ENCODE measurements at regions not wholly inside any gene's neighbourhood (a gene's known extent, or its start where the extent isn't known, plus 50 kb on each side); places are given as distances from the start of the nearest gene placed in this dataset.
"Not testable (repeated sequence)": the region's sequence is repeated elsewhere in the genome, so short reads cannot be mapped to it uniquely, and the experiment has no call there.

GRCh38 chr4:110867981-110868720 lies 245.3 kb upstream of the PITX2 start:
- Histone ChIP-seq H3K36me3 (ENCODE audit: insufficient read depth, low read length) (no peaks in the 10 kb centered on the region), H3K27me3 (ENCODE audit: control insufficient read depth in 1 of 2, insufficient read depth in 2 of 2, low read length in 2 of 2) (no peaks in the 10 kb centered on the region), H3K9ac (ENCODE audit: low read length) (no peak overlapping the region)

GRCh38 chr4:110869114-110869513 lies 246.2 kb upstream of the PITX2 start:
- H3K4me1 ChIP-seq (ENCODE audit: insufficient read depth, low read length), result no peaks in the 10 kb centered on the region
- no peak overlapping the region for H3K27ac ChIP-seq (ENCODE audit: low read depth, low read length)
- H3K27me3 ChIP-seq (ENCODE audit: control insufficient read depth in 1 of 2, insufficient read depth in 2 of 2, low read length in 2 of 2), result no peaks in the 10 kb centered on the region
- no peak overlapping the region for H3K9ac ChIP-seq (ENCODE audit: low read length)
- H3K9me3 ChIP-seq (ENCODE audit: low read length), result no peaks in the 10 kb centered on the region
- no peaks in the 10 kb centered on the region for H3K36me3 ChIP-seq (ENCODE audit: insufficient read depth, low read length)
- H3K4me3 ChIP-seq (ENCODE audit: low read depth in 1 of 2, low read length in 2 of 2), result no peak overlapping the region

More at GRCh38 chr4:110867981-110868720, 245.3 kb upstream of the PITX2 start:
- no peaks in the 10 kb centered on the region for H3K4me1 ChIP-seq (ENCODE audit: insufficient read depth, low read length)
- no peaks in the 10 kb centered on the region for H3K9me3 ChIP-seq (ENCODE audit: low read length)
- H3K27ac ChIP-seq (ENCODE audit: low read depth, low read length), result no peak overlapping the region
- H3K4me3 ChIP-seq (ENCODE audit: low read depth in 1 of 2, low read length in 2 of 2), result no peak overlapping the region

- Histone ChIP-seq H3K9me3 (ENCODE audit: low read length) (no peaks in the 10 kb centered on the region), H3K27me3 (ENCODE audit: control insufficient read depth in 1 of 2, insufficient read depth in 2 of 2, low read length in 2 of 2) (no peaks in the 10 kb centered on the region), H3K9ac (ENCODE audit: low read length) (no peak overlapping the region), H3K4me1 (ENCODE audit: insufficient read depth, low read length) (no peaks in the 10 kb centered on the region), H3K27ac (ENCODE audit: low read depth, low read length) (no peak overlapping the region), H3K4me3 (ENCODE audit: low read depth in 1 of 2, low read length in 2 of 2) (no peak overlapping the region), H3K36me3 (ENCODE audit: insufficient read depth, low read length) (no peaks in the 10 kb centered on the region)
Measured at GRCh38 chr4:110869862-110870572, 247.1 kb upstream of the PITX2 start.

GRCh38 chr4:110876214-110876613 lies 253.3 kb upstream of the PITX2 start:
- H3K27ac ChIP-seq (ENCODE audit: low read depth, low read length); H3K4me1 ChIP-seq (ENCODE audit: insufficient read depth, low read length); H3K27me3 ChIP-seq (ENCODE audit: control insufficient read depth in 1 of 2, insufficient read depth in 2 of 2, low read length in 2 of 2); H3K9me3 ChIP-seq (ENCODE audit: low read length); H3K4me3 ChIP-seq (ENCODE audit: low read depth in 1 of 2, low read length in 2 of 2); H3K9ac ChIP-seq (ENCODE audit: low read length); H3K36me3 ChIP-seq (ENCODE audit: insufficient read depth, low read length): not testable (repeated sequence)

GRCh38 chr4:110876866-110877265 lies 254.0 kb upstream of the PITX2 start:
- no peaks in the 10 kb centered on the region for H3K27me3 ChIP-seq (ENCODE audit: control insufficient read depth in 1 of 2, insufficient read depth in 2 of 2, low read length in 2 of 2)

GRCh38 chr4:110877778-110878370 lies 255.0 kb upstream of the PITX2 start:
- H3K9me3 ChIP-seq (ENCODE audit: low read length), result no peaks in the 10 kb centered on the region
- no peaks in the 10 kb centered on the region for H3K4me1 ChIP-seq (ENCODE audit: insufficient read depth, low read length)
- no peak overlapping the region for H3K9ac ChIP-seq (ENCODE audit: low read length)
- no peaks in the 10 kb centered on the region for H3K27me3 ChIP-seq (ENCODE audit: control insufficient read depth in 1 of 2, insufficient read depth in 2 of 2, low read length in 2 of 2)
- H3K36me3 ChIP-seq (ENCODE audit: insufficient read depth, low read length), result no peaks in the 10 kb centered on the region
- no peak overlapping the region for H3K4me3 ChIP-seq (ENCODE audit: low read depth in 1 of 2, low read length in 2 of 2)
- H3K27ac ChIP-seq (ENCODE audit: low read depth, low read length), result no peak overlapping the region

More at GRCh38 chr4:110876866-110877265, 254.0 kb upstream of the PITX2 start:
- Histone ChIP-seq H3K4me1 (ENCODE audit: insufficient read depth, low read length) (no peaks in the 10 kb centered on the region), H3K36me3 (ENCODE audit: insufficient read depth, low read length) (no peaks in the 10 kb centered on the region), H3K9me3 (ENCODE audit: low read length) (no peaks in the 10 kb centered on the region), H3K4me3 (ENCODE audit: low read depth in 1 of 2, low read length in 2 of 2) (no peak overlapping the region), H3K9ac (ENCODE audit: low read length) (no peak overlapping the region), H3K27ac (ENCODE audit: low read depth, low read length) (no peak overlapping the region)

GRCh38 chr4:110878413-110878812 lies 255.5 kb upstream of the PITX2 start:
- Histone ChIP-seq H3K27me3 (ENCODE audit: control insufficient read depth in 1 of 2, insufficient read depth in 2 of 2, low read length in 2 of 2) (no peaks in the 10 kb centered on the region), H3K4me1 (ENCODE audit: insufficient read depth, low read length) (no peaks in the 10 kb centered on the region), H3K36me3 (ENCODE audit: insufficient read depth, low read length) (no peaks in the 10 kb centered on the region), H3K9me3 (ENCODE audit: low read length) (no peaks in the 10 kb centered on the region), H3K9ac (ENCODE audit: low read length) (no peak overlapping the region), H3K27ac (ENCODE audit: low read depth, low read length) (no peak overlapping the region), H3K4me3 (ENCODE audit: low read depth in 1 of 2, low read length in 2 of 2) (no peak overlapping the region)

- no peaks in the 10 kb centered on the region for H3K27me3 ChIP-seq (ENCODE audit: control insufficient read depth in 1 of 2, insufficient read depth in 2 of 2, low read length in 2 of 2)
- no peaks in the 10 kb centered on the region for H3K9me3 ChIP-seq (ENCODE audit: low read length)
- no peaks in the 10 kb centered on the region for H3K4me1 ChIP-seq (ENCODE audit: insufficient read depth, low read length)
- H3K9ac ChIP-seq (ENCODE audit: low read length), result no peak overlapping the region
- H3K27ac ChIP-seq (ENCODE audit: low read depth, low read length), result no peak overlapping the region
- H3K36me3 ChIP-seq (ENCODE audit: insufficient read depth, low read length), result no peaks in the 10 kb centered on the region
- no peak overlapping the region for H3K4me3 ChIP-seq (ENCODE audit: low read depth in 1 of 2, low read length in 2 of 2)
Measured at GRCh38 chr4:110878956-110879355, 256.1 kb upstream of the PITX2 start.

- Histone ChIP-seq H3K9ac (ENCODE audit: low read length) (no peak overlapping the region), H3K36me3 (ENCODE audit: insufficient read depth, low read length) (no peaks in the 10 kb centered on the region), H3K4me1 (ENCODE audit: insufficient read depth, low read length) (no peaks in the 10 kb centered on the region), H3K27ac (ENCODE audit: low read depth, low read length) (no peak overlapping the region), H3K9me3 (ENCODE audit: low read length) (no peaks in the 10 kb centered on the region), H3K4me3 (ENCODE audit: low read depth in 1 of 2, low read length in 2 of 2) (no peak overlapping the region), H3K27me3 (ENCODE audit: control insufficient read depth in 1 of 2, insufficient read depth in 2 of 2, low read length in 2 of 2) (no peaks in the 10 kb centered on the region)
Measured at GRCh38 chr4:110886270-110886669, 263.4 kb upstream of the PITX2 start.

- H3K9me3 ChIP-seq (ENCODE audit: low read length), result no peaks in the 10 kb centered on the region
- H3K36me3 ChIP-seq (ENCODE audit: insufficient read depth, low read length), result no peaks in the 10 kb centered on the region
- no peaks in the 10 kb centered on the region for H3K27me3 ChIP-seq (ENCODE audit: control insufficient read depth in 1 of 2, insufficient read depth in 2 of 2, low read length in 2 of 2)
- no peaks in the 10 kb centered on the region for H3K4me1 ChIP-seq (ENCODE audit: insufficient read depth, low read length)
- no peak overlapping the region for H3K9ac ChIP-seq (ENCODE audit: low read length)
- H3K27ac ChIP-seq (ENCODE audit: low read depth, low read length), result no peak overlapping the region
- H3K4me3 ChIP-seq (ENCODE audit: low read depth in 1 of 2, low read length in 2 of 2), result no peak overlapping the region
Measured at GRCh38 chr4:110886856-110887255, 264.0 kb upstream of the PITX2 start.

- H3K4me3 ChIP-seq (ENCODE audit: low read depth in 1 of 2, low read length in 2 of 2), result no peak overlapping the region
- peaks cover 13% of the 10 kb centered on the region for H3K4me1 ChIP-seq (ENCODE audit: insufficient read depth, low read length)
- no peaks in the 10 kb centered on the region for H3K9me3 ChIP-seq (ENCODE audit: low read length)
- no peak overlapping the region for H3K27ac ChIP-seq (ENCODE audit: low read depth, low read length)
- no peak overlapping the region for H3K9ac ChIP-seq (ENCODE audit: low read length)
- no peaks in the 10 kb centered on the region for H3K36me3 ChIP-seq (ENCODE audit: insufficient read depth, low read length)
- H3K27me3 ChIP-seq (ENCODE audit: control insufficient read depth in 1 of 2, insufficient read depth in 2 of 2, low read length in 2 of 2), result no peaks in the 10 kb centered on the region
Measured at GRCh38 chr4:110897784-110898183, 274.9 kb upstream of the PITX2 start.

Data from muscle layer of colon (tissue), 2 donors.